PC-9 (cell line): ENCODE measurements at regions not wholly inside any gene's neighbourhood (a gene's known extent, or its start where the extent isn't known, plus 50 kb on each side); places are given as distances from the start of the nearest gene placed in this dataset.
A peak's percentile ranks its signal among the peaks of the same experiment; 100 is the strongest.

Source experiments
- BruUV-seq: library from RNA; stranded (reverse); fragments of 400-500 nt; replicated peaks from 2 replicates; lab custom pipeline; 2021; lab: Mats Ljungman, UMichigan
- CTCF ChIA-PET: fragments of 300-600 bp; sonication (Branson Sonifier 250); formaldehyde crosslinking; loops from one replicate; lab custom pipeline; 2022; ENCODE audit warnings: antibody characterized with exemption; lab: Charles Lee
- POLR2A ChIA-PET: fragments of 300-600 bp; sonication (Branson Sonifier 250); formaldehyde crosslinking; loops from one replicate; lab custom pipeline; 2022; ENCODE audit warnings: antibody characterized with exemption; ENCODE audit not compliant: unreplicated experiment; lab: Charles Lee
- DNase-seq, 2 experiments: peaks; one replicate each; pipeline versions ENCODE4 v3.0.0 to v3.0.0-alpha.2; 2015 to 2022; ENCODE audit warnings: mixed read lengths in 1 of 2
- H2AFZ ChIP-seq: fragments of 200-600 bp; sonication (generic); 2 replicates; pipeline ENCODE4 v1.8.1; 2017; ENCODE audit warnings: antibody characterized with exemption
- H3F3A ChIP-seq: fragments of 200-600 bp; sonication (generic); 2 replicates; pipeline ENCODE4 v1.8.1; 2017; ENCODE audit warnings: antibody characterized with exemption, mild to moderate bottlenecking, low read depth; ENCODE audit not compliant: insufficient read depth
- H3K27ac ChIP-seq: fragments of 200-600 bp; sonication (generic); 2 replicates; pipeline ENCODE4 v1.6.1; 2016; ENCODE audit warnings: mixed run types
- H3K27me3 ChIP-seq: fragments of 200-600 bp; sonication (generic); 2 replicates; pipeline ENCODE4 v1.6.1; 2016; ENCODE audit warnings: low read depth, mixed run types; ENCODE audit not compliant: insufficient read depth
- H3K36me3 ChIP-seq: fragments of 200-600 bp; sonication (generic); 2 replicates; pipeline ENCODE4 v1.6.1; 2016; ENCODE audit warnings: low read depth, mixed run types
- H3K4me1 ChIP-seq: fragments of 200-600 bp; sonication (generic); replicated peaks from 2 replicates; pipeline ENCODE4 v1.6.1; 2016; ENCODE audit warnings: mixed run types; ENCODE audit not compliant: insufficient read depth
- H3K4me2 ChIP-seq: fragments of 200-600 bp; sonication (generic); 2 replicates; pipeline ENCODE4 v1.6.1; 2017; ENCODE audit warnings: mixed run types
- H3K4me3 ChIP-seq: fragments of 200-600 bp; sonication (generic); 2 replicates; pipeline ENCODE4 v1.6.1; 2016; ENCODE audit warnings: mixed run types
- H3K79me2 ChIP-seq: fragments of 200-600 bp; sonication (generic); 2 replicates; pipeline ENCODE4 v1.6.1; 2017; ENCODE audit warnings: low read depth, mixed run types
- H3K9me2 ChIP-seq: fragments of 200-600 bp; sonication (generic); 2 replicates; pipeline ENCODE4 v1.8.1; 2017; ENCODE audit warnings: mild to moderate bottlenecking; ENCODE audit not compliant: insufficient read depth
- H3K9me3 ChIP-seq: fragments of 200-600 bp; sonication (generic); 2 replicates; pipeline ENCODE4 v1.8.1; 2016; ENCODE audit warnings: low read depth; ENCODE audit not compliant: insufficient read depth
- H4K20me1 ChIP-seq: fragments of 200-600 bp; sonication (generic); 2 replicates; pipeline ENCODE4 v1.8.1; 2017; ENCODE audit not compliant: insufficient read depth
- EZH2 ChIP-seq: fragments of 200-600 bp; sonication (generic); IDR thresholded peaks from 2 replicates; pipeline ENCODE4 v1.8.0; 2017; ENCODE audit warnings: antibody characterized with exemption, low read depth
- intact Hi-C: fragments of 100-400 bp; cut with micrococcal nuclease; formaldehyde crosslinking; loops from one replicate; pipeline ENCODE4 v1.10.0; 2022; ENCODE audit not compliant: unreplicated experiment
- TF ChIP-seq, protein P1 (sequence below): fragments of 200-600 bp; sonication (generic); conservative IDR thresholded peaks from 2 replicates; pipeline ENCODE4 v1.6.1; 2017; ENCODE audit warnings: mixed run types, antibody characterized with exemption, mild to moderate bottlenecking, moderate library complexity

GRCh38 chr21:18782721-18783120, 379.1 kb upstream of the TMPRSS15 start:
- no peaks in the 10 kb centered on the region for H3K79me2 ChIP-seq
- H3K9me3 ChIP-seq, result no peaks in the 10 kb centered on the region
- BruUV-seq, result no TSS peak
- no peaks in the 10 kb centered on the region for H3K27me3 ChIP-seq
- no peak overlapping the region for H2AFZ ChIP-seq
- ChIA-PET POLR2A (no interaction called here), CTCF (no interaction called here)
- intact Hi-C loops, result no loop called here
- no peak for DNase-seq
- H4K20me1 ChIP-seq, result no peaks in the 10 kb centered on the region
- no peaks in the 10 kb centered on the region for H3K36me3 ChIP-seq
- TF ChIP-seq, protein P1, sequence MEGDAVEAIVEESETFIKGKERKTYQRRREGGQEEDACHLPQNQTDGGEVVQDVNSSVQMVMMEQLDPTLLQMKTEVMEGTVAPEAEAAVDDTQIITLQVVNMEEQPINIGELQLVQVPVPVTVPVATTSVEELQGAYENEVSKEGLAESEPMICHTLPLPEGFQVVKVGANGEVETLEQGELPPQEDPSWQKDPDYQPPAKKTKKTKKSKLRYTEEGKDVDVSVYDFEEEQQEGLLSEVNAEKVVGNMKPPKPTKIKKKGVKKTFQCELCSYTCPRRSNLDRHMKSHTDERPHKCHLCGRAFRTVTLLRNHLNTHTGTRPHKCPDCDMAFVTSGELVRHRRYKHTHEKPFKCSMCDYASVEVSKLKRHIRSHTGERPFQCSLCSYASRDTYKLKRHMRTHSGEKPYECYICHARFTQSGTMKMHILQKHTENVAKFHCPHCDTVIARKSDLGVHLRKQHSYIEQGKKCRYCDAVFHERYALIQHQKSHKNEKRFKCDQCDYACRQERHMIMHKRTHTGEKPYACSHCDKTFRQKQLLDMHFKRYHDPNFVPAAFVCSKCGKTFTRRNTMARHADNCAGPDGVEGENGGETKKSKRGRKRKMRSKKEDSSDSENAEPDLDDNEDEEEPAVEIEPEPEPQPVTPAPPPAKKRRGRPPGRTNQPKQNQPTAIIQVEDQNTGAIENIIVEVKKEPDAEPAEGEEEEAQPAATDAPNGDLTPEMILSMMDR, result no peak
- no peak for TF ChIP-seq EZH2
- H3K27ac ChIP-seq, result no peak overlapping the region
- no peaks in the 10 kb centered on the region for H3F3A ChIP-seq
- no peaks in the 10 kb centered on the region for H3K4me1 ChIP-seq
- H3K4me2 ChIP-seq, result no peak overlapping the region
- no peaks in the 10 kb centered on the region for H3K9me2 ChIP-seq
- no peak overlapping the region for H3K4me3 ChIP-seq

- DNase-seq, result no peak
- no peak overlapping the region for H2AFZ ChIP-seq
- ChIA-PET POLR2A (no interaction called here), CTCF (interaction anchor here (0.7 kb wide), 2 partner anchors 28 to 521 kb away, joined by 9 to 10 read pairs; no protein-coding TSS in a partner anchor)
- no peaks in the 10 kb centered on the region for H4K20me1 ChIP-seq
- no peaks in the 10 kb centered on the region for H3K9me2 ChIP-seq
- no peak overlapping the region for H3K27ac ChIP-seq
- no peaks in the 10 kb centered on the region for H3K27me3 ChIP-seq
- no peaks in the 10 kb centered on the region for H3K79me2 ChIP-seq
- no peak overlapping the region for H3K4me3 ChIP-seq
- no peak overlapping the region for H3K4me2 ChIP-seq
- no peak for TF ChIP-seq EZH2
- TF ChIP-seq, protein P1, result peak; percentile 41
- no TSS peak for BruUV-seq
- H3K9me3 ChIP-seq, result no peaks in the 10 kb centered on the region
- no peaks in the 10 kb centered on the region for H3K36me3 ChIP-seq
- H3K4me1 ChIP-seq, result no peaks in the 10 kb centered on the region
- intact Hi-C loops, result no loop called here
- H3F3A ChIP-seq, result no peaks in the 10 kb centered on the region
These were observed 397.9 kb upstream of the TMPRSS15 start for GRCh38 chr21:18801468-18801867.

DNA sequence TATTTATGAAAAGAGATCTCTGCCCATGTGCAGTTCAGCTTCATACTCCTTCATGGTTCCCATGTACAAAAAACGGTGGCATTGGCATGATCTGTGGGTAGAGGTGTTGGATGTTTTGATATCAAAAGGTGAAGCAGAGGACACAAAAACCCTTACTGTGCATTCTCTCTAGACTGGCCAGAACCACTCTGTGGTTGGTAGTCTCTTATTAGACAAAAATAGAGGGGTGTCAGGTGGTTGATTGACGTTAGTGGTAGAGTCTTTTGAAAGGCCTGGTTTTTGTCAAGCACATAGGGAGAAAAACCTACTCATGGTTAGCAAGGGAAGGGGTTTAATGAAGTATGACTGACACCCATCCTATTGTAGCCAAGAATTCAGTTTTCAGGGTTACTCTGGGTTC, 400.0 kb upstream of the TMPRSS15 start:
- Histone ChIP-seq H3K36me3 (no peaks in the 10 kb centered on the region), H4K20me1 (no peaks in the 10 kb centered on the region), H3K9me2 (no peaks in the 10 kb centered on the region), H3K4me2 (no peak overlapping the region), H3K27me3 (no peaks in the 10 kb centered on the region), H3K4me1 (no peaks in the 10 kb centered on the region), H3K4me3 (no peak overlapping the region), H3K27ac (no peak overlapping the region), H3K79me2 (no peaks in the 10 kb centered on the region), H3F3A (no peaks in the 10 kb centered on the region), H3K9me3 (no peaks in the 10 kb centered on the region), H2AFZ (no peak overlapping the region)
- ChIA-PET POLR2A (no interaction called here), CTCF (no interaction called here)
- no peak for TF ChIP-seq EZH2
- TF ChIP-seq, protein P1, result no peak
- DNase-seq, result no peak
- BruUV-seq, result no TSS peak
- intact Hi-C loops, result no loop called here
